ENCODE measurements at regions not wholly inside any gene's neighbourhood (a gene's known extent, or its start where the extent isn't known, plus 50 kb on each side); places are given as distances from the start of the nearest gene placed in this dataset.

DNA sequence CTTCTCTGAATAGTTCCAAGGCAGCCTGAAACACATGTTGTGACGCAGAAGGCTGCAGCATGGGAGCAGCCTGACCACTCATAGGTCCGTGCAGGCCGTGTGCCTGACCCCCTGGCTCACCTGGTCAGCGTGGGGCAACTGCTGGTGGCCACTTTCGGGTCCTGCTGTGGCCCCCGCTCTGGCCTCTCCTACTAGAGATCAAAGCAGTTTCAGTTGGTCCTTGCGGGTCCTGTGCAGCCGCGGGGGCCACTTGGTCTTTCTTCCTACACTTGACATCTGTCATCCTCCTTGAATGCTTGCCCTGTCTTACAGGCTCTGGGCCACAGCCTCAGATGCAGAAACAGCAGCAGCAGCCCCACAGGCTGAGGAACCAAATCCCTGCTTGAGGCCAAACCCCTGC lies 320.8 kb upstream of the ZNF32 start:
- peaks cover 0 to 7% of the 10 kb centered on the region in 2 donors for H3K27me3 ChIP-seq
- H3K36me3 ChIP-seq = no peaks in the 10 kb centered on the region
- H3K9me3 ChIP-seq = no peaks in the 10 kb centered on the region
- TF ChIP-seq, protein P1, sequence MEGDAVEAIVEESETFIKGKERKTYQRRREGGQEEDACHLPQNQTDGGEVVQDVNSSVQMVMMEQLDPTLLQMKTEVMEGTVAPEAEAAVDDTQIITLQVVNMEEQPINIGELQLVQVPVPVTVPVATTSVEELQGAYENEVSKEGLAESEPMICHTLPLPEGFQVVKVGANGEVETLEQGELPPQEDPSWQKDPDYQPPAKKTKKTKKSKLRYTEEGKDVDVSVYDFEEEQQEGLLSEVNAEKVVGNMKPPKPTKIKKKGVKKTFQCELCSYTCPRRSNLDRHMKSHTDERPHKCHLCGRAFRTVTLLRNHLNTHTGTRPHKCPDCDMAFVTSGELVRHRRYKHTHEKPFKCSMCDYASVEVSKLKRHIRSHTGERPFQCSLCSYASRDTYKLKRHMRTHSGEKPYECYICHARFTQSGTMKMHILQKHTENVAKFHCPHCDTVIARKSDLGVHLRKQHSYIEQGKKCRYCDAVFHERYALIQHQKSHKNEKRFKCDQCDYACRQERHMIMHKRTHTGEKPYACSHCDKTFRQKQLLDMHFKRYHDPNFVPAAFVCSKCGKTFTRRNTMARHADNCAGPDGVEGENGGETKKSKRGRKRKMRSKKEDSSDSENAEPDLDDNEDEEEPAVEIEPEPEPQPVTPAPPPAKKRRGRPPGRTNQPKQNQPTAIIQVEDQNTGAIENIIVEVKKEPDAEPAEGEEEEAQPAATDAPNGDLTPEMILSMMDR (IDR thresholded peaks at IDR 0.05) = no peak
- intact Hi-C loops (cut with DNase I) = no loop called here
- H3K4me3 ChIP-seq = no peak overlapping the region
- ATAC-seq (no peak), DNase-seq (no peak)
- H3K27ac ChIP-seq = no peak overlapping the region
- peaks cover 0 to 16% of the 10 kb centered on the region in 2 donors for H3K4me1 ChIP-seq

DNA sequence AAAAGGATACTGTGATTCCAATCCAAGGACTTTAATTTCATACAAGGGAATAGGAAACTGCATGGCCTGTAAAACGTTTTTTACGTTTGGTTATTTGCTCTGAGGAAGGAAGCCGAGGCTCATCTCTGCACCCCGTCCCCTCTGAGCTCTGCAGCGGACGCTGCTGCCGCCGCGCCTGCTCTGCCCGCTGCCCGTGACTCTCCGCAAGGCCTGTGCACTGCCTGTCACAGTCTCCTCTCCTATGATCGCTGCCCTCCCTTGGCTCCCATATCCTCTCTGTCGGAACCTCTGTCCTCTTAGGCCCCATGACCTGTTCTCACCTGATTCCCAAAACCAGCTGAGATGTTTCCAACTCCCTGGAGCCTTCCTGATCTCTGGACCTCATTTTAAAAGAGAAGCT lies 320.3 kb upstream of the ZNF32 start:
- DNase-seq (no peak), ATAC-seq (no peak)
- H3K27ac ChIP-seq = no peak overlapping the region
- H3K27me3 ChIP-seq = peaks cover 0 to 7% of the 10 kb centered on the region in 2 donors
- no peaks in the 10 kb centered on the region for H3K36me3 ChIP-seq
- H3K4me1 ChIP-seq = peaks cover 0 to 16% of the 10 kb centered on the region in 2 donors
- TF ChIP-seq, protein P1 (IDR thresholded peaks at IDR 0.05) = no peak
- no peaks in the 10 kb centered on the region for H3K9me3 ChIP-seq
- H3K4me3 ChIP-seq = no peak overlapping the region
- intact Hi-C loops (cut with DNase I) = no loop called here

DNA sequence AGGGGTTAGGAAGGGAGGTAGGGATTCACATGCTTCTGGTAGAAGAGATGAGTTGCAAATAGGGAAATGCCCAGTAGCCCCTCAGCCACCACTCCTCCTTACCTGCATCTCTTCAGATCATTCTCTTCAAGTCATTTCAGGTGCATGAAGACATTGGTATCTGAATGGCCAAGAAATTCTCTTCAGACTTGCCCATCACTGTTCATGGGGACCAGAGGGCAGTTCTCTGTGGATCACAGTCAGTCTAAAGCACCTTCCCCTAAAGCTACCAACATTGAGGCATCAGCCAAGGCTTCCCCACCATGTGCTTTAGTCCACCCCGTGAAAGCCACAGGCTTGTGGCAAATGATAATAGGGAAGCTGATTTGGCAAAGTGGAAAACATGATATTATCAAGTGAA lies 319.4 kb upstream of the ZNF32 start:
- no peak overlapping the region for H3K4me3 ChIP-seq
- no peak for DNase-seq
- no peak overlapping the region for H3K27ac ChIP-seq
- intact Hi-C loops (cut with DNase I) = no loop called here
- ATAC-seq = no peak
- peaks cover 0 to 7% of the 10 kb centered on the region in 2 donors for H3K27me3 ChIP-seq
- H3K4me1 ChIP-seq = peaks cover 0 to 16% of the 10 kb centered on the region in 2 donors
- no peaks in the 10 kb centered on the region for H3K9me3 ChIP-seq
- TF ChIP-seq, protein P1 (IDR thresholded peaks at IDR 0.05) = no peak
- H3K36me3 ChIP-seq = no peaks in the 10 kb centered on the region

DNA sequence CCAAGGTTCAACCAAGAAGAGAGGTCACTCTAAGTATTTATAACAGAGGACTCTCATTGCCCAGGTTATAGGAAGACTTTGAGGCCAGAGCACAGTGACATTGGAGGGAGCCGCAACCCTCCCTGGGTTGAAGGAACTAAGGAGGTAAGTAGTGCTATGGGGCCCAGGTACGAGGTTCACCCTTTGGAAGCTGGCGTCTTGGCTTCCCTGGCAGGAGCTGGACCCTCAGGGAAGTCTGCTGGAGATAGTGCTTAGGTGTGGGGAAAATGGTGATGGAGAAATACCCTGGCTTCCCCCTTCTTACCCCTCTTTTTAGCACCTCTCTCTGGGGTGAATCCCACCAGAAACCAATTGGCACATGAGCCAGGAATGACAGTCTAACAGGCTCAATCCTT lies 317.9 kb upstream of the ZNF32 start:
- Histone ChIP-seq H3K36me3 (no peaks in the 10 kb centered on the region), H3K27ac (no peak overlapping the region), H3K4me1 (peaks cover 0 to 16% of the 10 kb centered on the region in 2 donors), H3K9me3 (no peaks in the 10 kb centered on the region), H3K4me3 (no peak overlapping the region), H3K27me3 (peaks cover 0 to 7% of the 10 kb centered on the region in 2 donors)
- ATAC-seq (no peak), DNase-seq (no peak)
- TF ChIP-seq, protein P1 (IDR thresholded peaks at IDR 0.05) = no peak
- intact Hi-C loops (cut with DNase I) = no loop called here

DNA sequence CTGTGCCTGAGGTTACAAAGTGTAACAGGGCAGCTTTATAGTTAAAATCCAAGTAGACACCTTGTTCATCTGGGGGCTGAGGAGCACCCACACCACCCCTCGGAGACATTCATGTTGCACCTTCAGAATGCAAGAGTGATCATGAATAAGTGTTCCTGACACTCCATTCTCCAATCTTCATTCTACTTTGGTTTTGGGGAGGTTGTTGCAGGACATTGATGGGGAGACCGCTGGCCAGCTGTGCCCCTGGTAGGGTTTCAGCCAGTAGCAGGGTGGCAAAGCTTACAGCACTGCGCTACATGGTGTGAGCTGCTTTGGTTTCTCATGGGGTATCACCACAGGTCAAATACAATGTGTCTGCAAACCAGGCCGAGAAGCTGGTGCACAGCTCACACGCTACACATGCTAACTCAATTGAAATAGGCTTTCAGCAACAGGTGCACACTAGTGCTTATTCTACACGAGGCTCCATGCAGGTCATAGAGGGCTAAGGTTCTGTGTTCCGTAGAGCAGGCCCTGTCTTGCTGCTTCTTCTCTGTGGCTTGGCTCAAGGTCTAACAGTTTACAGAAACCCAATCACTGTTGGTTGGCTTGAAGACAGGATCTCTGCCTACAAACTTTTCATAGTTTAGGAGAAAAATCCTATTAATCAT lies 317.4 kb upstream of the ZNF32 start:
- intact Hi-C loops (cut with DNase I) = no loop called here
- DNase-seq (no peak), ATAC-seq (no peak)
- Histone ChIP-seq H3K9me3 (no peaks in the 10 kb centered on the region), H3K27me3 (peaks cover 0 to 7% of the 10 kb centered on the region in 2 donors), H3K4me3 (no peak overlapping the region), H3K27ac (no peak overlapping the region), H3K4me1 (peaks cover 0 to 16% of the 10 kb centered on the region in 2 donors), H3K36me3 (no peaks in the 10 kb centered on the region)
- TF ChIP-seq, protein P1 (IDR thresholded peaks at IDR 0.05) = no peak
